ENCODE measurements at regions not wholly inside any gene's neighbourhood (a gene's known extent, or its start where the extent isn't known, plus 50 kb on each side); places are given as distances from the start of the nearest gene placed in this dataset.
"Not testable (repeated sequence)": the region's sequence is repeated elsewhere in the genome, so short reads cannot be mapped to it uniquely, and the experiment has no call there.

- FAIRE-seq, result no peak
Observed at GRCh38 chr10:91090761-91091529, 129.5 kb upstream of the PCGF5 start.

- FAIRE-seq, result no peak
Observed at GRCh38 chr10:91091780-91092179, 128.7 kb upstream of the PCGF5 start.

- no peak for FAIRE-seq
Observed at GRCh38 chr10:91096274-91096673, 124.2 kb upstream of the PCGF5 start.

- no peak for FAIRE-seq
Observed at GRCh38 chr10:91097313-91097712, 123.2 kb upstream of the PCGF5 start.

- FAIRE-seq, result not testable (repeated sequence)
Observed at GRCh38 chr10:91098021-91098420, 122.4 kb upstream of the PCGF5 start.

GRCh38 chr10:91103384-91104192 lies 116.9 kb upstream of the PCGF5 start:
- no peak for FAIRE-seq

- FAIRE-seq, result no peak
Observed at GRCh38 chr10:91104193-91105041, 116.0 kb upstream of the PCGF5 start.

GRCh38 chr10:91105269-91105668 lies 115.2 kb upstream of the PCGF5 start:
- no peak for FAIRE-seq

- FAIRE-seq, result no peak
Observed at GRCh38 chr10:91108820-91109219, 111.6 kb upstream of the PCGF5 start.

- FAIRE-seq, result no peak
Observed at GRCh38 chr10:91111060-91111459, 109.4 kb upstream of the PCGF5 start.

GRCh38 chr10:91115618-91116390 lies 104.7 kb upstream of the PCGF5 start:
- no peak for FAIRE-seq

- no peak for FAIRE-seq
Observed at GRCh38 chr10:91117505-91117904, 103.0 kb upstream of the PCGF5 start.

- no peak for FAIRE-seq
Observed at GRCh38 chr10:91120348-91120747, 100.1 kb upstream of the PCGF5 start.

- no peak for FAIRE-seq
Observed at GRCh38 chr10:91123261-91123660, 97.2 kb upstream of the PCGF5 start.

- no peak for FAIRE-seq
Observed at GRCh38 chr10:91124016-91124415, 96.4 kb upstream of the PCGF5 start.

- FAIRE-seq, result no peak
Observed at GRCh38 chr10:91126471-91126870, 94.0 kb upstream of the PCGF5 start.

- FAIRE-seq, result no peak
Observed at GRCh38 chr10:91127341-91128082, 93.0 kb upstream of the PCGF5 start.

GRCh38 chr10:91135113-91135512 lies 85.3 kb upstream of the PCGF5 start:
- FAIRE-seq, result no peak

- no peak for FAIRE-seq
Observed at GRCh38 chr10:91137011-91137643, 83.3 kb upstream of the PCGF5 start.

GRCh38 chr10:91137822-91138221 lies 82.6 kb upstream of the PCGF5 start:
- FAIRE-seq, result no peak

GRCh38 chr10:91140995-91141549 lies 79.4 kb upstream of the PCGF5 start:
- no peak for FAIRE-seq

Data from colon (tissue), 2 donors.